WERI-Rb-1 (cell line): ENCODE measurements at regions not wholly inside any gene's neighbourhood (a gene's known extent, or its start where the extent isn't known, plus 50 kb on each side); places are given as distances from the start of the nearest gene placed in this dataset.
"Not testable (repeated sequence)": the region's sequence is repeated elsewhere in the genome, so short reads cannot be mapped to it uniquely, and the experiment has no call there.

Experiments used
- DNase-seq: peaks from one replicate; pipeline ENCODE4 v3.0.0-alpha.2; 2020
- H3K27ac ChIP-seq: fragments of 250-450 bp; sonication (Bioruptor Pico); 2 replicates; pipeline ENCODE4 v1.5.1; 2020; ENCODE audit warnings: mild to moderate bottlenecking, moderate library complexity
- H3K27me3 ChIP-seq: fragments of 250-450 bp; sonication (Bioruptor Pico); 2 replicates; pipeline ENCODE4 v1.5.1; 2021; ENCODE audit warnings: mild to moderate bottlenecking, low read depth, moderate library complexity; ENCODE audit not compliant: insufficient read depth, severe bottlenecking
- H3K36me3 ChIP-seq: fragments of 250-450 bp; sonication (Bioruptor Pico); 2 replicates; pipeline ENCODE4 v1.5.1; 2020; ENCODE audit warnings: mild to moderate bottlenecking, moderate library complexity
- H3K4me3 ChIP-seq: 2 replicates; pipeline ENCODE4 v1.5.1; 2011; ENCODE audit warnings: low read depth, mild to moderate bottlenecking, control low read depth, low read length
- H3K9me3 ChIP-seq: fragments of 250-450 bp; sonication (Bioruptor Pico); 2 replicates; pipeline ENCODE4 v1.5.1; 2021; ENCODE audit warnings: mild to moderate bottlenecking, moderate library complexity; ENCODE audit not compliant: severe bottlenecking
- CTCF ChIP-seq: IDR thresholded peaks from 2 replicates; pipeline ENCODE4 v1.5.1; 2011; ENCODE audit warnings: low read depth, mild to moderate bottlenecking, control low read depth, inconsistent platforms, low read length

- DNase-seq = no peak
- no peak overlapping the region for H3K27ac ChIP-seq
- no peaks in the 10 kb centered on the region for H3K36me3 ChIP-seq
- H3K27me3 ChIP-seq = no peaks in the 10 kb centered on the region
- H3K4me3 ChIP-seq = no peak overlapping the region
- H3K9me3 ChIP-seq = no peaks in the 10 kb centered on the region
- TF ChIP-seq CTCF = no peak
Measured at GRCh38 chr4:59759082-59759825, 1440.9 kb upstream of the ADGRL3 start.

GRCh38 chr4:59762344-59762743 is 1437.8 kb upstream of the ADGRL3 start:
- Histone ChIP-seq H3K27me3 (no peaks in the 10 kb centered on the region), H3K27ac (no peak overlapping the region), H3K36me3 (no peaks in the 10 kb centered on the region), H3K9me3 (no peaks in the 10 kb centered on the region), H3K4me3 (no peak overlapping the region)
- no peak for TF ChIP-seq CTCF
- DNase-seq = no peak

- TF ChIP-seq CTCF = no peak
- Histone ChIP-seq H3K27me3 (no peaks in the 10 kb centered on the region), H3K9me3 (no peaks in the 10 kb centered on the region), H3K27ac (no peak overlapping the region), H3K36me3 (no peaks in the 10 kb centered on the region), H3K4me3 (no peak overlapping the region)
- DNase-seq = no peak
Measured at GRCh38 chr4:59770601-59771264, 1429.4 kb upstream of the ADGRL3 start.

- no peak overlapping the region for H3K27ac ChIP-seq
- no peak for TF ChIP-seq CTCF
- no peaks in the 10 kb centered on the region for H3K36me3 ChIP-seq
- no peaks in the 10 kb centered on the region for H3K9me3 ChIP-seq
- no peak for DNase-seq
- no peaks in the 10 kb centered on the region for H3K27me3 ChIP-seq
- no peak overlapping the region for H3K4me3 ChIP-seq
Measured at GRCh38 chr4:59772641-59773139, 1427.4 kb upstream of the ADGRL3 start.

GRCh38 chr4:59780271-59780670 is 1419.9 kb upstream of the ADGRL3 start:
- H3K27me3 ChIP-seq, H3K4me3 ChIP-seq, DNase-seq, H3K36me3 ChIP-seq, H3K9me3 ChIP-seq, H3K27ac ChIP-seq: not testable (repeated sequence)

- TF ChIP-seq CTCF = no peak
- Histone ChIP-seq H3K27ac (no peak overlapping the region), H3K27me3 (no peaks in the 10 kb centered on the region)
Measured at GRCh38 chr4:59805176-59805575, 1395.0 kb upstream of the ADGRL3 start.

More at GRCh38 chr4:59805176-59805575, 1395.0 kb upstream of the ADGRL3 start:
- H3K4me3 ChIP-seq = no peak overlapping the region
- peaks cover 3% of the 10 kb centered on the region for H3K9me3 ChIP-seq
- DNase-seq = no peak
- H3K36me3 ChIP-seq = no peaks in the 10 kb centered on the region
